HepG2 (cell line): ENCODE measurements at regions not wholly inside any gene's neighbourhood (a gene's known extent, or its start where the extent isn't known, plus 50 kb on each side); places are given as distances from the start of the nearest gene placed in this dataset.

Source experiments
- ATAC-seq: fragments of 200-7000 bp; cut with Tn5 transposase; 3 replicates; pipeline ENCODE4 v1.9.1; 2020; ENCODE audit warnings: mild to moderate bottlenecking, moderate library complexity
- BruUV-seq: library from RNA; stranded (reverse); fragments of 400-500 nt; replicated peaks from 2 replicates; lab custom pipeline; 2021; lab: Mats Ljungman, UMichigan
- CTCF ChIA-PET: fragments of 300-600 bp; formaldehyde crosslinking; extraction: SDS; loops from one replicate; lab custom pipeline; 2021; ENCODE audit warnings: low total read pairs, inconsistent platforms, low intra/inter-chr PET ratio; lab: Yijun Ruan, JAX
- POLR2A ChIA-PET: fragments of 350-600 bp; sonication (Branson Sonifier 250); formaldehyde crosslinking; loops from one replicate; lab custom pipeline; 2020; ENCODE audit warnings: antibody characterized with exemption, inconsistent platforms; lab: Yijun Ruan, JAX
- DNase-seq: peaks from one replicate; pipeline ENCODE4 v3.0.0-alpha.2; 2015; ENCODE audit warnings: low spot score
- FAIRE-seq: peaks from 3 replicates; lab custom pipeline; 2011; peaks lifted over from hg19 to GRCh38; lab: Jason Lieb, UNC
- H2AFZ ChIP-seq: one replicate; pipeline ENCODE4 v1.6.1; 2011; ENCODE audit warnings: low read length, inconsistent platforms
- H3K27ac ChIP-seq: fragments of 300-600 bp; 3 replicates; pipeline ENCODE4 v1.8.0; 2011; ENCODE audit warnings: mixed run types, mild to moderate bottlenecking, mixed read lengths, low read length, inconsistent platforms; ENCODE audit not compliant: insufficient read depth; ENCODE audit errors: extremely low read length
- H3K27me3 ChIP-seq, 2 experiments: fragments of 200-600 bp in 1 of 2; 2 replicates in 1 of 2; 3 replicates in 1 of 2; pipeline versions ENCODE4 v1.6.0 to v1.8.0; 2011; ENCODE audit warnings: low read length in 2 of 2, mild to moderate bottlenecking in 2 of 2, moderate library complexity in 2 of 2, inconsistent platforms in 1 of 2; ENCODE audit not compliant: insufficient read depth in 2 of 2, control insufficient read depth in 1 of 2
- H3K36me3 ChIP-seq, 2 experiments: fragments of 200-600 bp in 1 of 2; replicated peaks in 1 of 2; 2 replicates in 1 of 2; 3 replicates in 1 of 2; pipeline versions ENCODE4 v1.5.1 to v1.8.0; 2011; ENCODE audit warnings: low read length in 2 of 2, inconsistent platforms in 1 of 2; ENCODE audit not compliant: insufficient read depth in 2 of 2, control insufficient read depth in 1 of 2
- H3K4me1 ChIP-seq: 2 replicates; pipeline ENCODE4 v1.5.1; 2012; ENCODE audit warnings: low read length, inconsistent platforms; ENCODE audit not compliant: insufficient read depth
- H3K4me2 ChIP-seq: 2 replicates; pipeline ENCODE4 v1.6.0; 2011; ENCODE audit warnings: low read depth, low read length, inconsistent platforms
- H3K4me3 ChIP-seq, 3 experiments: fragments of 200-600 bp in 1 of 3; sonication (generic), shearing (Covaris generic) in 1 of 3; replicated peaks in 1 of 3; 2 replicates each; pipeline ENCODE4 v1.5.1; 2011 to 2016; ENCODE audit warnings: low read length in 3 of 3, inconsistent platforms in 2 of 3, low read depth in 2 of 3, mild to moderate bottlenecking in 2 of 3, control low read depth in 1 of 3, mixed read lengths in 1 of 3; ENCODE audit not compliant: insufficient read depth in 1 of 3
- H3K79me2 ChIP-seq: one replicate; pipeline ENCODE4 v1.6.1; 2011; ENCODE audit warnings: low read length, inconsistent platforms; ENCODE audit not compliant: insufficient read depth
- H3K9ac ChIP-seq: 2 replicates; pipeline ENCODE4 v1.6.0; 2011; ENCODE audit warnings: mild to moderate bottlenecking, low read depth, low read length, inconsistent platforms; ENCODE audit not compliant: insufficient read depth
- H3K9me3 ChIP-seq: 2 replicates; pipeline ENCODE4 v1.5.1; 2012; ENCODE audit warnings: mild to moderate bottlenecking, low read length
- H4K20me1 ChIP-seq: 2 replicates; pipeline ENCODE4 v1.6.0; 2011; ENCODE audit warnings: inconsistent platforms, mild to moderate bottlenecking, low read length, moderate library complexity; ENCODE audit not compliant: insufficient read depth
- HNF4A ChIP-seq: sonication (generic); formaldehyde crosslinking; IDR thresholded peaks from 2 replicates; pipeline ENCODE4 v1.4.0; 2020; ENCODE audit warnings: missing genetic modification reagents
- KLF9 ChIP-seq: IDR thresholded peaks from 2 replicates; pipeline ENCODE4 v1.6.1; 2016; ENCODE audit warnings: low read depth
- MAFK ChIP-seq, 2 experiments: IDR thresholded peaks in 1 of 2; conservative IDR thresholded peaks in 1 of 2; 2 replicates each; pipeline ENCODE4 v1.6.1; 2011; ENCODE audit warnings: improper control_type of control experiment in 2 of 2, low read length in 2 of 2
- PRPF4 ChIP-seq: fragments of 200-400 bp; formaldehyde crosslinking; IDR thresholded peaks from 2 replicates; pipeline ENCODE4 v1.6.1; 2016; ENCODE audit warnings: low read length, low read depth; ENCODE audit not compliant: poor library complexity, severe bottlenecking
- SALL1 ChIP-seq: sonication (generic); formaldehyde crosslinking; IDR thresholded peaks from 2 replicates; pipeline ENCODE4 v1.8.0; 2022; ENCODE audit warnings: mild to moderate bottlenecking, missing genetic modification reagents
- STAG1 ChIP-seq: sonication (generic); formaldehyde crosslinking; IDR thresholded peaks from 2 replicates; pipeline ENCODE4 v1.4.0; 2020; ENCODE audit warnings: missing genetic modification reagents
- ZNF747 ChIP-seq: sonication (generic); formaldehyde crosslinking; IDR thresholded peaks from 2 replicates; pipeline ENCODE4 v1.8.1; 2023; ENCODE audit warnings: missing genetic modification reagents, mild to moderate bottlenecking, borderline replicate concordance
- WGBS: methylation state at CpG from one replicate; pipeline ENCODE4 v1.1.6; 2017; ENCODE audit warnings: low lambda C conversion rate; 5-methylcytosine and 5-hydroxymethylcytosine counted together
- in situ Hi-C: cut with HindIII; loops from 2 replicates; pipeline ENCODE4 v1.10.0; 2017; ENCODE audit warnings: low pct_unique_long_range_greater_than_20kb; ENCODE audit not compliant: extremely low pct_ligation_motif_present
- intact Hi-C: fragments of 100-400 bp; cut with micrococcal nuclease; formaldehyde crosslinking; loops from one replicate; pipeline ENCODE4 v1.10.0; 2022; ENCODE audit not compliant: unreplicated experiment

DNA sequence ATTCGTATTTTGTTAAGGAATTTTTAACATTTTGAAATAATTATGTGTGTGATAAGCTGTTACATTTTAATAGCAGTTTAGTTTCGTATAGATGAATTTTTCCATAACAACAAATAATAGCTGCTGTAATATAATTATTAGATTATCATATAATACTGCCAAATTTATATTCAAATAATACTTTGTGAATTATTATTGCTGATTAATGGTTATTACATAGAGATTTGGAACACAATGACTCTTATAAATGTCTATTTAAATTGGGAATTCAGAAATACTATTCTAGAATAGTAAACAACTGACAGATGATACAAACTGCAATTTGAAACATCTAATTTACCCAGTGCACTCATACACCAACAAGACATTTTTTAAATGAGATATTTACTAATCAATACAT, 73.2 kb upstream of the NEK7 start:
- no peak for ATAC-seq
- H3K4me2 ChIP-seq, result no peak overlapping the region
- H3K4me3 ChIP-seq, result no peak overlapping the region
- no peaks in the 10 kb centered on the region for H3K9me3 ChIP-seq
- H3K79me2 ChIP-seq, result no peaks in the 10 kb centered on the region
- DNase-seq, result no peak
- H3K27ac ChIP-seq, result no peak overlapping the region
- in situ Hi-C loops, result loop anchor here (25.0 kb wide), 2 partner anchors 379 to 604 kb away; no protein-coding TSS in a partner anchor
- FAIRE-seq, result no peak
- intact Hi-C loops, result loop anchor here (10.0 kb wide), 1 partner anchor 191 kb away; no protein-coding TSS in a partner anchor
- no TSS peak for BruUV-seq
- H2AFZ ChIP-seq, result no peak overlapping the region
- 2% methylated on average over 2 of the region's 2 CpGs for WGBS
- no peaks in the 10 kb centered on the region for H4K20me1 ChIP-seq
- H3K27me3 ChIP-seq, result no peaks in the 10 kb centered on the region
- TF ChIP-seq ZNF747 (CRISPR knock-in tag) (no peak), MAFK (conservative IDR thresholded peaks at IDR 0.05 in 1 of 2, IDR thresholded peaks at IDR 0.05 in 1 of 2; ENCODE audit: low read length in 2 of 2) (0 out of 4 replicates have a peak, but pooled peaks of 1 of the 2 experiments have one; percentile 16), PRPF4 (no peak)
- H3K36me3 ChIP-seq, result no peaks in the 10 kb centered on the region
- peaks cover 15% of the 10 kb centered on the region for H3K4me1 ChIP-seq
- POLR2A ChIA-PET, result no interaction called here
- H3K9ac ChIP-seq, result no peak overlapping the region
- CTCF ChIA-PET, result no interaction called here

DNA sequence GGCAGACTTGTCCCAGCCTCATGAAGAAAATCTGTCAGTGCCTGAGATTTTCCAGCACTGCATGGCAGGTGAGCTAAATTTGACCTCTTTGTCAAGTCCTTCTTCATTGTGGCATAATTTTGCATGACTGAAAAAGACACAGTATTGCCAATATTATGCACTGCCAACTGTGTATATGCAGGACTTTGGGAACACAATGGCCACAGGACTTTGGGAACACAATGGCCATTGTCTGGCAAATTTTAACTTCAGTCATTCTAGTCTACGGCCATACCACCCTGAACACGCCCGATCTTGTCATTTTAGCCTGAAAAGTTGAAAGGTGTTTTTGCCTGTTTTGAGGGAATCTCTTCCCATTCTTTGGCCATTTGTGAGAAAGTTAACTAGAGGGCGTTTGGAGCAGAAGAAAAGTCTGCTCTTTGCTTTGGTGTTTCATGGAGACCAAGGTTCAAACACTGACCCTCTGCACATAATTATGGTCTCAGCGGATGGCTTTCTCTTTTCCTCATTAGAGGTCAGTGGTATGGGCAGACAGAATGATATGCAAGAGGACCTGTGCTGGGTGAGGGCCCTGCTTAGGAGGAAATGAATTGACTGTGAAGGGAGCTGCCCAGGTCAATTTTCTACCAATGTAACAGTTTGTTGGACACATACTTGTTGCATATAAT, 72.4 kb upstream of the NEK7 start:
- peak; percentile 60 for TF ChIP-seq HNF4A (CRISPR knock-in tag)
- peak; percentile 28; the same call in 1 of the 2 replicates for TF ChIP-seq STAG1 (CRISPR knock-in tag)
- TF ChIP-seq SALL1 (CRISPR knock-in tag), result no peak
- TF ChIP-seq KLF9 (CRISPR knock-in tag), result no peak
- no peak overlapping the region for H2AFZ ChIP-seq
- ChIA-PET CTCF (no interaction called here), POLR2A (no interaction called here)
- FAIRE-seq (peak; percentile 34), ATAC-seq (peak; percentile 56), DNase-seq (no peak)
- no peaks in the 10 kb centered on the region for H3K36me3 ChIP-seq
- no peaks in the 10 kb centered on the region for H3K79me2 ChIP-seq
- in situ Hi-C loops, result loop anchor here (25.0 kb wide), 2 partner anchors 378 to 603 kb away; no protein-coding TSS in a partner anchor
- H3K27ac ChIP-seq, result no peak overlapping the region
- H3K4me1 ChIP-seq, result peaks cover 15% of the 10 kb centered on the region
- H4K20me1 ChIP-seq, result no peaks in the 10 kb centered on the region
- WGBS, result 47% methylated on average over 5 of the region's 5 CpGs
- H3K27me3 ChIP-seq, result no peaks in the 10 kb centered on the region
- H3K9me3 ChIP-seq, result no peaks in the 10 kb centered on the region
- no peak overlapping the region for H3K4me3 ChIP-seq
- intact Hi-C loops, result loop anchor here (10.0 kb wide), 1 partner anchor 190 kb away; no protein-coding TSS in a partner anchor
- no TSS peak for BruUV-seq
- no peak overlapping the region for H3K9ac ChIP-seq
- no peak overlapping the region for H3K4me2 ChIP-seq
